ENCODE measurements at regions not wholly inside any gene's neighbourhood (a gene's known extent, or its start where the extent isn't known, plus 50 kb on each side); places are given as distances from the start of the nearest gene placed in this dataset.

GRCh38 chr7:93036149-93036640 lies 81.6 kb downstream of the SAMD9 start:
- Histone ChIP-seq H3K27ac (ENCODE audit: poor library complexity, severe bottlenecking) (no peak overlapping the region), H3K4me3 (ENCODE audit: severe bottlenecking) (no peak overlapping the region), H3K27me3 (ENCODE audit: insufficient read depth, poor library complexity, severe bottlenecking) (no peaks in the 10 kb centered on the region), H3K9me3 (ENCODE audit: severe bottlenecking) (peaks cover 3% of the 10 kb centered on the region), H3K36me3 (ENCODE audit: low read depth) (no peaks in the 10 kb centered on the region), H3K4me1 (ENCODE audit: insufficient read depth, poor library complexity, severe bottlenecking) (no peaks in the 10 kb centered on the region)
- TF ChIP-seq CTCF (IDR thresholded peaks at IDR 0.05; ENCODE audit: poor library complexity, severe bottlenecking): no peak
- no peak for ATAC-seq (ENCODE audit: low read depth)
- DNase-seq (ENCODE audit: low spot score): no peak

- TF ChIP-seq CTCF (IDR thresholded peaks at IDR 0.05; ENCODE audit: poor library complexity, severe bottlenecking): no peak
Measured at GRCh38 chr7:93031795-93032194, 86.0 kb downstream of the SAMD9 start.

GRCh38 chr7:93030605-93031225 lies 87.1 kb downstream of the SAMD9 start:
- TF ChIP-seq CTCF (IDR thresholded peaks at IDR 0.05; ENCODE audit: poor library complexity, severe bottlenecking): no peak
- DNase-seq (ENCODE audit: low spot score): no peak
- no peak overlapping the region for H3K4me3 ChIP-seq (ENCODE audit: severe bottlenecking)
- H3K27me3 ChIP-seq (ENCODE audit: insufficient read depth, poor library complexity, severe bottlenecking): no peaks in the 10 kb centered on the region
- no peak overlapping the region for H3K27ac ChIP-seq (ENCODE audit: poor library complexity, severe bottlenecking)
- H3K36me3 ChIP-seq (ENCODE audit: low read depth): no peaks in the 10 kb centered on the region
- ATAC-seq (ENCODE audit: low read depth): no peak
- H3K9me3 ChIP-seq (ENCODE audit: severe bottlenecking): peaks cover 3% of the 10 kb centered on the region
- peaks cover 5% of the 10 kb centered on the region for H3K4me1 ChIP-seq (ENCODE audit: insufficient read depth, poor library complexity, severe bottlenecking)

More at GRCh38 chr7:93031795-93032194, 86.0 kb downstream of the SAMD9 start:
- no peak overlapping the region for H3K4me3 ChIP-seq (ENCODE audit: severe bottlenecking)
- no peak for DNase-seq (ENCODE audit: low spot score)
- peaks cover 3% of the 10 kb centered on the region for H3K9me3 ChIP-seq (ENCODE audit: severe bottlenecking)
- peaks cover 5% of the 10 kb centered on the region for H3K4me1 ChIP-seq (ENCODE audit: insufficient read depth, poor library complexity, severe bottlenecking)
- no peaks in the 10 kb centered on the region for H3K27me3 ChIP-seq (ENCODE audit: insufficient read depth, poor library complexity, severe bottlenecking)
- ATAC-seq (ENCODE audit: low read depth): no peak
- no peak overlapping the region for H3K27ac ChIP-seq (ENCODE audit: poor library complexity, severe bottlenecking)
- H3K36me3 ChIP-seq (ENCODE audit: low read depth): no peaks in the 10 kb centered on the region

GRCh38 chr7:93029056-93029455 lies 88.7 kb downstream of the SAMD9 start:
- H3K27ac ChIP-seq (ENCODE audit: poor library complexity, severe bottlenecking): no peak overlapping the region
- TF ChIP-seq CTCF (IDR thresholded peaks at IDR 0.05; ENCODE audit: poor library complexity, severe bottlenecking): no peak
- H3K9me3 ChIP-seq (ENCODE audit: severe bottlenecking): peaks cover 3% of the 10 kb centered on the region

GRCh38 chr7:93028610-93029009 lies 89.2 kb downstream of the SAMD9 start:
- no peak for ATAC-seq (ENCODE audit: low read depth)
- no peak for TF ChIP-seq CTCF (IDR thresholded peaks at IDR 0.05; ENCODE audit: poor library complexity, severe bottlenecking)
- no peak for DNase-seq (ENCODE audit: low spot score)
- no peak overlapping the region for H3K27ac ChIP-seq (ENCODE audit: poor library complexity, severe bottlenecking)
- H3K9me3 ChIP-seq (ENCODE audit: severe bottlenecking): peaks cover 3% of the 10 kb centered on the region
- H3K4me3 ChIP-seq (ENCODE audit: severe bottlenecking): no peak overlapping the region
- no peaks in the 10 kb centered on the region for H3K27me3 ChIP-seq (ENCODE audit: insufficient read depth, poor library complexity, severe bottlenecking)
- peaks cover 5% of the 10 kb centered on the region for H3K4me1 ChIP-seq (ENCODE audit: insufficient read depth, poor library complexity, severe bottlenecking)
- no peaks in the 10 kb centered on the region for H3K36me3 ChIP-seq (ENCODE audit: low read depth)

More at GRCh38 chr7:93029056-93029455, 88.7 kb downstream of the SAMD9 start:
- no peaks in the 10 kb centered on the region for H3K36me3 ChIP-seq (ENCODE audit: low read depth)
- no peak overlapping the region for H3K4me3 ChIP-seq (ENCODE audit: severe bottlenecking)
- no peaks in the 10 kb centered on the region for H3K27me3 ChIP-seq (ENCODE audit: insufficient read depth, poor library complexity, severe bottlenecking)
- no peak for DNase-seq (ENCODE audit: low spot score)
- peaks cover 5% of the 10 kb centered on the region for H3K4me1 ChIP-seq (ENCODE audit: insufficient read depth, poor library complexity, severe bottlenecking)
- peak; percentile 33; the same call in 1 of the 3 replicates for ATAC-seq (ENCODE audit: low read depth)

All from RWPE2 (cell line).